PC-9 (cell line): ENCODE measurements at regions not wholly inside any gene's neighbourhood (a gene's known extent, or its start where the extent isn't known, plus 50 kb on each side); places are given as distances from the start of the nearest gene placed in this dataset.

Source experiments
- BruUV-seq: library from RNA; stranded (reverse); fragments of 400-500 nt; replicated peaks from 2 replicates; lab custom pipeline; 2021; lab: Mats Ljungman, UMichigan
- CTCF ChIA-PET: fragments of 300-600 bp; sonication (Branson Sonifier 250); formaldehyde crosslinking; loops from one replicate; lab custom pipeline; 2022; ENCODE audit warnings: antibody characterized with exemption; lab: Charles Lee
- POLR2A ChIA-PET: fragments of 300-600 bp; sonication (Branson Sonifier 250); formaldehyde crosslinking; loops from one replicate; lab custom pipeline; 2022; ENCODE audit warnings: antibody characterized with exemption; ENCODE audit not compliant: unreplicated experiment; lab: Charles Lee
- DNase-seq, 2 experiments: peaks; one replicate each; pipeline versions ENCODE4 v3.0.0 to v3.0.0-alpha.2; 2015 to 2022; ENCODE audit warnings: mixed read lengths in 1 of 2
- H2AFZ ChIP-seq: fragments of 200-600 bp; sonication (generic); 2 replicates; pipeline ENCODE4 v1.8.1; 2017; ENCODE audit warnings: antibody characterized with exemption
- H3F3A ChIP-seq: fragments of 200-600 bp; sonication (generic); 2 replicates; pipeline ENCODE4 v1.8.1; 2017; ENCODE audit warnings: antibody characterized with exemption, mild to moderate bottlenecking, low read depth; ENCODE audit not compliant: insufficient read depth
- H3K27ac ChIP-seq: fragments of 200-600 bp; sonication (generic); 2 replicates; pipeline ENCODE4 v1.6.1; 2016; ENCODE audit warnings: mixed run types
- H3K27me3 ChIP-seq: fragments of 200-600 bp; sonication (generic); 2 replicates; pipeline ENCODE4 v1.6.1; 2016; ENCODE audit warnings: low read depth, mixed run types; ENCODE audit not compliant: insufficient read depth
- H3K36me3 ChIP-seq: fragments of 200-600 bp; sonication (generic); 2 replicates; pipeline ENCODE4 v1.6.1; 2016; ENCODE audit warnings: low read depth, mixed run types
- H3K4me1 ChIP-seq: fragments of 200-600 bp; sonication (generic); replicated peaks from 2 replicates; pipeline ENCODE4 v1.6.1; 2016; ENCODE audit warnings: mixed run types; ENCODE audit not compliant: insufficient read depth
- H3K4me2 ChIP-seq: fragments of 200-600 bp; sonication (generic); 2 replicates; pipeline ENCODE4 v1.6.1; 2017; ENCODE audit warnings: mixed run types
- H3K4me3 ChIP-seq: fragments of 200-600 bp; sonication (generic); 2 replicates; pipeline ENCODE4 v1.6.1; 2016; ENCODE audit warnings: mixed run types
- H3K79me2 ChIP-seq: fragments of 200-600 bp; sonication (generic); 2 replicates; pipeline ENCODE4 v1.6.1; 2017; ENCODE audit warnings: low read depth, mixed run types
- H3K9me2 ChIP-seq: fragments of 200-600 bp; sonication (generic); 2 replicates; pipeline ENCODE4 v1.8.1; 2017; ENCODE audit warnings: mild to moderate bottlenecking; ENCODE audit not compliant: insufficient read depth
- H3K9me3 ChIP-seq: fragments of 200-600 bp; sonication (generic); 2 replicates; pipeline ENCODE4 v1.8.1; 2016; ENCODE audit warnings: low read depth; ENCODE audit not compliant: insufficient read depth
- H4K20me1 ChIP-seq: fragments of 200-600 bp; sonication (generic); 2 replicates; pipeline ENCODE4 v1.8.1; 2017; ENCODE audit not compliant: insufficient read depth
- EZH2 ChIP-seq: fragments of 200-600 bp; sonication (generic); IDR thresholded peaks from 2 replicates; pipeline ENCODE4 v1.8.0; 2017; ENCODE audit warnings: antibody characterized with exemption, low read depth
- intact Hi-C: fragments of 100-400 bp; cut with micrococcal nuclease; formaldehyde crosslinking; loops from one replicate; pipeline ENCODE4 v1.10.0; 2022; ENCODE audit not compliant: unreplicated experiment
- TF ChIP-seq, protein P1 (sequence below): fragments of 200-600 bp; sonication (generic); conservative IDR thresholded peaks from 2 replicates; pipeline ENCODE4 v1.6.1; 2017; ENCODE audit warnings: mixed run types, antibody characterized with exemption, mild to moderate bottlenecking, moderate library complexity

GRCh38 chr1:83794384-83794783, 204.5 kb downstream of the TTLL7 start:
- BruUV-seq, result no TSS peak
- ChIA-PET POLR2A (no interaction called here), CTCF (no interaction called here)

DNA sequence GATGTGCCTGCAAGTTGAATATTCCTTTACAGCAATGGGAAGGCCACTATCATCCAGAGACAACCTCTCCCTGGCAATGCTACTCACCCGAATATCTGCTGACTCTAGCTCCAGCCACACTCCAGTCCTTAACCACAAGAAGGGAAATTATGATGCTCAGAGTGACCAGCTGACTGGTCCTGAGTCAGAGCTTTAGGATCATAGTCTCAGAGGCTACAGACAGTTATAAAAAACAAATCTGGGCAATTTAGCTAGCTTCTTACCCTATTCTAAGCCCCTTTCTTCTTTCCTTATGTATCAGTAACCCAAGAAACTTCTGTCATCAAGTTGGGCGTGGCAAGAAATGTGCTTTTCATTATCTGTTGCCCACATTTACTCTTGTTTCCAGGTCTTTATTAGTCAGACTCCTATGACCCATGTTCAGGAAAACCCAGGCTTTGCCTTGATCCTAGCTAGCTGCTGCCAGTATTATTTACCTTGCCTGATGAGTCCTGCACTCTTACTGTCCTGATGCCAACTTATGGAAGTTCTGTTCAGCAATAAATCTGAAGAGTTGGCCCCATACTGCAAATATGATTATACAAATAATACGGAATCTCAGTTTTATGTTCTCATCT, 207.0 kb downstream of the TTLL7 start:
- DNase-seq, result no peak
- Histone ChIP-seq H3K27me3 (no peaks in the 10 kb centered on the region), H3K36me3 (no peaks in the 10 kb centered on the region), H3K9me2 (no peaks in the 10 kb centered on the region), H3K9me3 (no peaks in the 10 kb centered on the region), H4K20me1 (no peaks in the 10 kb centered on the region), H3K27ac (no peak overlapping the region), H3K4me2 (no peak overlapping the region), H3K79me2 (no peaks in the 10 kb centered on the region), H3F3A (no peaks in the 10 kb centered on the region), H3K4me1 (no peaks in the 10 kb centered on the region), H3K4me3 (no peak overlapping the region), H2AFZ (no peak overlapping the region)
- CTCF ChIA-PET, result no interaction called here
- POLR2A ChIA-PET, result no interaction called here
- TF ChIP-seq, protein P1, sequence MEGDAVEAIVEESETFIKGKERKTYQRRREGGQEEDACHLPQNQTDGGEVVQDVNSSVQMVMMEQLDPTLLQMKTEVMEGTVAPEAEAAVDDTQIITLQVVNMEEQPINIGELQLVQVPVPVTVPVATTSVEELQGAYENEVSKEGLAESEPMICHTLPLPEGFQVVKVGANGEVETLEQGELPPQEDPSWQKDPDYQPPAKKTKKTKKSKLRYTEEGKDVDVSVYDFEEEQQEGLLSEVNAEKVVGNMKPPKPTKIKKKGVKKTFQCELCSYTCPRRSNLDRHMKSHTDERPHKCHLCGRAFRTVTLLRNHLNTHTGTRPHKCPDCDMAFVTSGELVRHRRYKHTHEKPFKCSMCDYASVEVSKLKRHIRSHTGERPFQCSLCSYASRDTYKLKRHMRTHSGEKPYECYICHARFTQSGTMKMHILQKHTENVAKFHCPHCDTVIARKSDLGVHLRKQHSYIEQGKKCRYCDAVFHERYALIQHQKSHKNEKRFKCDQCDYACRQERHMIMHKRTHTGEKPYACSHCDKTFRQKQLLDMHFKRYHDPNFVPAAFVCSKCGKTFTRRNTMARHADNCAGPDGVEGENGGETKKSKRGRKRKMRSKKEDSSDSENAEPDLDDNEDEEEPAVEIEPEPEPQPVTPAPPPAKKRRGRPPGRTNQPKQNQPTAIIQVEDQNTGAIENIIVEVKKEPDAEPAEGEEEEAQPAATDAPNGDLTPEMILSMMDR, result no peak
- TF ChIP-seq EZH2, result no peak
- no TSS peak for BruUV-seq
- intact Hi-C loops, result no loop called here

More at GRCh38 chr1:83794384-83794783, 204.5 kb downstream of the TTLL7 start:
- H3F3A ChIP-seq, result no peaks in the 10 kb centered on the region
- H3K27ac ChIP-seq, result no peak overlapping the region
- H3K27me3 ChIP-seq, result no peaks in the 10 kb centered on the region
- no peak overlapping the region for H3K4me3 ChIP-seq
- H3K79me2 ChIP-seq, result no peaks in the 10 kb centered on the region
- H3K4me1 ChIP-seq, result no peaks in the 10 kb centered on the region
- no peak overlapping the region for H2AFZ ChIP-seq
- TF ChIP-seq, protein P1, result no peak
- no peak for TF ChIP-seq EZH2
- H4K20me1 ChIP-seq, result no peaks in the 10 kb centered on the region
- intact Hi-C loops, result no loop called here
- H3K4me2 ChIP-seq, result no peak overlapping the region
- no peaks in the 10 kb centered on the region for H3K9me3 ChIP-seq
- no peak for DNase-seq
- H3K9me2 ChIP-seq, result no peaks in the 10 kb centered on the region
- H3K36me3 ChIP-seq, result no peaks in the 10 kb centered on the region

DNA sequence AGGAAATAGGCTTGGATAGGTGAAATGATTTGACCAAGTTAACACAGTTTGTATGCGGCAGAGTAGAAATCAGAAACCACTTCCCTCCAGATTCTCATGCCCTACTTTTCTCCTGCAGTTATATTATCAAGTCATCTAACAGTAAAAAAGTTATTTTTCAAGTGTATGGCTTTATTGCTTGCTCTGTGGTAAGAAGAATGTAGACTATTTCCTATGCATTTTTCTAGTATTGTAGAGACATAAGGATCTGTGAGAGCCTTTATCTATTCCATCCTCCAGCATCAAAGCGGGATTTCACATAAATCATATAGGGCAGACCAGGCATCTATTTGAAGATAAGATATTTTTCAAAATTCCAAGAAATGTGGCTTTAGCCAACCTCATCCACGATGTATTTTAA, 208.5 kb downstream of the TTLL7 start:
- POLR2A ChIA-PET, result no interaction called here
- Histone ChIP-seq H3K27me3 (no peaks in the 10 kb centered on the region), H3K9me2 (no peaks in the 10 kb centered on the region), H4K20me1 (no peaks in the 10 kb centered on the region), H3K4me3 (no peak overlapping the region), H3K36me3 (no peaks in the 10 kb centered on the region), H3K79me2 (no peaks in the 10 kb centered on the region), H3F3A (no peaks in the 10 kb centered on the region), H3K4me2 (no peak overlapping the region), H3K9me3 (no peaks in the 10 kb centered on the region), H3K27ac (no peak overlapping the region), H3K4me1 (no peaks in the 10 kb centered on the region), H2AFZ (no peak overlapping the region)
- DNase-seq, result no peak
- intact Hi-C loops, result no loop called here
- BruUV-seq, result no TSS peak
- TF ChIP-seq EZH2, result no peak
- TF ChIP-seq, protein P1, result no peak
- CTCF ChIA-PET, result no interaction called here
